HepG2 (cell line): ENCODE measurements at regions not wholly inside any gene's neighbourhood (a gene's known extent, or its start where the extent isn't known, plus 50 kb on each side); places are given as distances from the start of the nearest gene placed in this dataset.

ENCODE experiments used
- ATAC-seq: fragments of 200-7000 bp; cut with Tn5 transposase; 3 replicates; pipeline ENCODE4 v1.9.1; 2020; ENCODE audit warnings: mild to moderate bottlenecking, moderate library complexity
- BruUV-seq: library from RNA; stranded (reverse); fragments of 400-500 nt; replicated peaks from 2 replicates; lab custom pipeline; 2021; lab: Mats Ljungman, UMichigan
- CTCF ChIA-PET: fragments of 300-600 bp; formaldehyde crosslinking; extraction: SDS; loops from one replicate; lab custom pipeline; 2021; ENCODE audit warnings: low total read pairs, inconsistent platforms, low intra/inter-chr PET ratio; lab: Yijun Ruan, JAX
- POLR2A ChIA-PET: fragments of 350-600 bp; sonication (Branson Sonifier 250); formaldehyde crosslinking; loops from one replicate; lab custom pipeline; 2020; ENCODE audit warnings: antibody characterized with exemption, inconsistent platforms; lab: Yijun Ruan, JAX
- DNase-seq: peaks from one replicate; pipeline ENCODE4 v3.0.0-alpha.2; 2015; ENCODE audit warnings: low spot score
- FAIRE-seq: peaks from 3 replicates; lab custom pipeline; 2011; peaks lifted over from hg19 to GRCh38; lab: Jason Lieb, UNC
- H2AFZ ChIP-seq: one replicate; pipeline ENCODE4 v1.6.1; 2011; ENCODE audit warnings: low read length, inconsistent platforms
- H3K27ac ChIP-seq: fragments of 300-600 bp; 3 replicates; pipeline ENCODE4 v1.8.0; 2011; ENCODE audit warnings: mixed run types, mild to moderate bottlenecking, mixed read lengths, low read length, inconsistent platforms; ENCODE audit not compliant: insufficient read depth; ENCODE audit errors: extremely low read length
- H3K27me3 ChIP-seq, 2 experiments: fragments of 200-600 bp in 1 of 2; 2 replicates in 1 of 2; 3 replicates in 1 of 2; pipeline versions ENCODE4 v1.6.0 to v1.8.0; 2011; ENCODE audit warnings: low read length in 2 of 2, mild to moderate bottlenecking in 2 of 2, moderate library complexity in 2 of 2, inconsistent platforms in 1 of 2; ENCODE audit not compliant: insufficient read depth in 2 of 2, control insufficient read depth in 1 of 2
- H3K36me3 ChIP-seq, 2 experiments: fragments of 200-600 bp in 1 of 2; replicated peaks in 1 of 2; 2 replicates in 1 of 2; 3 replicates in 1 of 2; pipeline versions ENCODE4 v1.5.1 to v1.8.0; 2011; ENCODE audit warnings: low read length in 2 of 2, inconsistent platforms in 1 of 2; ENCODE audit not compliant: insufficient read depth in 2 of 2, control insufficient read depth in 1 of 2
- H3K4me1 ChIP-seq: 2 replicates; pipeline ENCODE4 v1.5.1; 2012; ENCODE audit warnings: low read length, inconsistent platforms; ENCODE audit not compliant: insufficient read depth
- H3K4me2 ChIP-seq: 2 replicates; pipeline ENCODE4 v1.6.0; 2011; ENCODE audit warnings: low read depth, low read length, inconsistent platforms
- H3K4me3 ChIP-seq, 3 experiments: fragments of 200-600 bp in 1 of 3; sonication (generic), shearing (Covaris generic) in 1 of 3; replicated peaks in 1 of 3; 2 replicates each; pipeline ENCODE4 v1.5.1; 2011 to 2016; ENCODE audit warnings: low read length in 3 of 3, inconsistent platforms in 2 of 3, low read depth in 2 of 3, mild to moderate bottlenecking in 2 of 3, control low read depth in 1 of 3, mixed read lengths in 1 of 3; ENCODE audit not compliant: insufficient read depth in 1 of 3
- H3K79me2 ChIP-seq: one replicate; pipeline ENCODE4 v1.6.1; 2011; ENCODE audit warnings: low read length, inconsistent platforms; ENCODE audit not compliant: insufficient read depth
- H3K9ac ChIP-seq: 2 replicates; pipeline ENCODE4 v1.6.0; 2011; ENCODE audit warnings: mild to moderate bottlenecking, low read depth, low read length, inconsistent platforms; ENCODE audit not compliant: insufficient read depth
- H3K9me3 ChIP-seq: 2 replicates; pipeline ENCODE4 v1.5.1; 2012; ENCODE audit warnings: mild to moderate bottlenecking, low read length
- H4K20me1 ChIP-seq: 2 replicates; pipeline ENCODE4 v1.6.0; 2011; ENCODE audit warnings: inconsistent platforms, mild to moderate bottlenecking, low read length, moderate library complexity; ENCODE audit not compliant: insufficient read depth
- AHR ChIP-seq: IDR thresholded peaks from 2 replicates; pipeline ENCODE4 v1.6.1; 2018; ENCODE audit warnings: missing genetic modification reagents, missing compliant biosample characterization
- ONECUT2 ChIP-seq: sonication (generic); formaldehyde crosslinking; IDR thresholded peaks from 2 replicates; pipeline ENCODE4 v1.4.0; 2020; ENCODE audit warnings: missing genetic modification reagents
- ZNF20 ChIP-seq: sonication (generic); formaldehyde crosslinking; IDR thresholded peaks from 2 replicates; pipeline ENCODE4 v1.4.0; 2020; ENCODE audit warnings: mild to moderate bottlenecking, moderate library complexity, missing genetic modification reagents
- ZNF564 ChIP-seq: sonication (generic); formaldehyde crosslinking; IDR thresholded peaks from 2 replicates; pipeline ENCODE4 v1.8.1; 2023; ENCODE audit warnings: mild to moderate bottlenecking, missing genetic modification reagents
- ZNF672 ChIP-seq: sonication (generic); formaldehyde crosslinking; IDR thresholded peaks from 2 replicates; pipeline ENCODE4 v1.8.1; 2022; ENCODE audit warnings: missing genetic modification reagents
- WGBS: methylation state at CpG from one replicate; pipeline ENCODE4 v1.1.6; 2017; ENCODE audit warnings: low lambda C conversion rate; 5-methylcytosine and 5-hydroxymethylcytosine counted together
- in situ Hi-C: cut with HindIII; loops from 2 replicates; pipeline ENCODE4 v1.10.0; 2017; ENCODE audit warnings: low pct_unique_long_range_greater_than_20kb; ENCODE audit not compliant: extremely low pct_ligation_motif_present
- intact Hi-C: fragments of 100-400 bp; cut with micrococcal nuclease; formaldehyde crosslinking; loops from one replicate; pipeline ENCODE4 v1.10.0; 2022; ENCODE audit not compliant: unreplicated experiment
- TF ChIP-seq, protein P1 (sequence below): sonication (generic); formaldehyde crosslinking; IDR thresholded peaks from 2 replicates; pipeline ENCODE4 v1.5.0; 2020; ENCODE audit warnings: mild to moderate bottlenecking, missing genetic modification reagents, borderline replicate concordance
- TF ChIP-seq, protein P2 (sequence below): sonication (generic); formaldehyde crosslinking; IDR thresholded peaks from 2 replicates; pipeline ENCODE4 v1.4.0; 2020; ENCODE audit warnings: missing genetic modification reagents
- TF ChIP-seq, protein P3 (sequence below): sonication (generic); formaldehyde crosslinking; IDR thresholded peaks from 2 replicates; pipeline ENCODE4 v1.8.0; 2022; ENCODE audit warnings: low read depth, missing genetic modification reagents

DNA sequence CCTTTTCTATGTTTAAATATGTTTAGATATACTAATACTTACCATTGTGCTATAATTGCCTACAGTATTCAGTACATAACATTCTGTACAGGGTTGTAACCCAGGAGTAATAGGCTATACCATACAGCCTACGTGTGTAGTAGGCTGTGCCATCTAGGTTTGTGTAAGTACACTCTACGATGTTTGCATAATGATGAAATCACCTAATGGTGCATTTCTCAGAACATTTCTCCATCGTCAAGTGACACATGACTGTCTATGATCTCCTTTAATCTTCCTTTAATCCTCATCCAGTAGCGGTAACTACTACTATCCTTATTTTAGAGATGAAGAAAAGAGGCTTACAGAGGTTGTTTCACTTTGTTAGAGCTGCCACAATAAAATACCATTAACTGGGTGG, 369.2 kb downstream of the PLK2 start:
- ChIA-PET CTCF (no interaction called here), POLR2A (no interaction called here)
- intact Hi-C loops: no loop called here
- TF ChIP-seq ONECUT2 (CRISPR knock-in tag) (no peak), ZNF564 (no peak)
- WGBS: 11% methylated on average over 4 of the region's 4 CpGs
- in situ Hi-C loops: no loop called here
- Histone ChIP-seq H2AFZ (no peak overlapping the region), H3K36me3 (no peaks in the 10 kb centered on the region), H3K27ac (no peak overlapping the region), H3K4me3 (no peak overlapping the region), H3K79me2 (no peaks in the 10 kb centered on the region), H3K4me2 (no peak overlapping the region), H3K9ac (no peak overlapping the region), H3K4me1 (no peaks in the 10 kb centered on the region), H3K9me3 (no peaks in the 10 kb centered on the region), H3K27me3 (no peaks in the 10 kb centered on the region), H4K20me1 (no peaks in the 10 kb centered on the region)
- FAIRE-seq (no peak), ATAC-seq (no peak), DNase-seq (no peak)
- BruUV-seq: no TSS peak

DNA sequence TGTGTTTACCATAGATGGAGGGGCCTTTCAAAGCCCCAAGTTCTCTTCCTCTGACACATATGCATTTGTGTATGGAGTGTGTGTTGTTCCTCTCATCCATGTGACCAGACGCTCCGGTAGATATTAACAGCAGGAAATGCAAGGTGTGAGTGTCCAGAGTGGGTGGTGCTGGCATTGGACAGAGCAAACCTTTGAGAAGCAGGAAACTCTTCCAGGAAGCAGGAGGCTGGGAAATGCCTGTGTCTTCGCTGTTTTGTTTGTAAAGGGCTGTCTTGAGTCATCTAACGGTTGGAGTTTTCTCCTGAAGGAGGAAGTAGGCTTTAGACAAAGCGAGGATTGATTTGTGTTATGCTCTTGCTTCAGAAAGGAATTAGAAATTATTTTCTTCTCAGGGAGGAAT, 370.9 kb downstream of the PLK2 start:
- Histone ChIP-seq H3K9ac (no peak overlapping the region), H4K20me1 (no peaks in the 10 kb centered on the region), H3K36me3 (no peaks in the 10 kb centered on the region), H2AFZ (no peak overlapping the region), H3K27me3 (no peaks in the 10 kb centered on the region), H3K4me1 (no peaks in the 10 kb centered on the region), H3K4me3 (no peak overlapping the region), H3K9me3 (no peaks in the 10 kb centered on the region), H3K27ac (no peak overlapping the region), H3K79me2 (no peaks in the 10 kb centered on the region), H3K4me2 (no peak overlapping the region)
- DNase-seq (no peak), ATAC-seq (no peak), FAIRE-seq (no peak)
- in situ Hi-C loops (no loop called here), intact Hi-C loops (no loop called here)
- 26% methylated on average over 5 of the region's 5 CpGs for WGBS
- ChIA-PET POLR2A (no interaction called here), CTCF (no interaction called here)
- BruUV-seq: no TSS peak
- TF ChIP-seq ZNF20 (CRISPR knock-in tag) (no peak), ZNF672 (CRISPR knock-in tag) (no peak), AHR (CRISPR knock-in tag) (no peak)
- TF ChIP-seq, protein P1, sequence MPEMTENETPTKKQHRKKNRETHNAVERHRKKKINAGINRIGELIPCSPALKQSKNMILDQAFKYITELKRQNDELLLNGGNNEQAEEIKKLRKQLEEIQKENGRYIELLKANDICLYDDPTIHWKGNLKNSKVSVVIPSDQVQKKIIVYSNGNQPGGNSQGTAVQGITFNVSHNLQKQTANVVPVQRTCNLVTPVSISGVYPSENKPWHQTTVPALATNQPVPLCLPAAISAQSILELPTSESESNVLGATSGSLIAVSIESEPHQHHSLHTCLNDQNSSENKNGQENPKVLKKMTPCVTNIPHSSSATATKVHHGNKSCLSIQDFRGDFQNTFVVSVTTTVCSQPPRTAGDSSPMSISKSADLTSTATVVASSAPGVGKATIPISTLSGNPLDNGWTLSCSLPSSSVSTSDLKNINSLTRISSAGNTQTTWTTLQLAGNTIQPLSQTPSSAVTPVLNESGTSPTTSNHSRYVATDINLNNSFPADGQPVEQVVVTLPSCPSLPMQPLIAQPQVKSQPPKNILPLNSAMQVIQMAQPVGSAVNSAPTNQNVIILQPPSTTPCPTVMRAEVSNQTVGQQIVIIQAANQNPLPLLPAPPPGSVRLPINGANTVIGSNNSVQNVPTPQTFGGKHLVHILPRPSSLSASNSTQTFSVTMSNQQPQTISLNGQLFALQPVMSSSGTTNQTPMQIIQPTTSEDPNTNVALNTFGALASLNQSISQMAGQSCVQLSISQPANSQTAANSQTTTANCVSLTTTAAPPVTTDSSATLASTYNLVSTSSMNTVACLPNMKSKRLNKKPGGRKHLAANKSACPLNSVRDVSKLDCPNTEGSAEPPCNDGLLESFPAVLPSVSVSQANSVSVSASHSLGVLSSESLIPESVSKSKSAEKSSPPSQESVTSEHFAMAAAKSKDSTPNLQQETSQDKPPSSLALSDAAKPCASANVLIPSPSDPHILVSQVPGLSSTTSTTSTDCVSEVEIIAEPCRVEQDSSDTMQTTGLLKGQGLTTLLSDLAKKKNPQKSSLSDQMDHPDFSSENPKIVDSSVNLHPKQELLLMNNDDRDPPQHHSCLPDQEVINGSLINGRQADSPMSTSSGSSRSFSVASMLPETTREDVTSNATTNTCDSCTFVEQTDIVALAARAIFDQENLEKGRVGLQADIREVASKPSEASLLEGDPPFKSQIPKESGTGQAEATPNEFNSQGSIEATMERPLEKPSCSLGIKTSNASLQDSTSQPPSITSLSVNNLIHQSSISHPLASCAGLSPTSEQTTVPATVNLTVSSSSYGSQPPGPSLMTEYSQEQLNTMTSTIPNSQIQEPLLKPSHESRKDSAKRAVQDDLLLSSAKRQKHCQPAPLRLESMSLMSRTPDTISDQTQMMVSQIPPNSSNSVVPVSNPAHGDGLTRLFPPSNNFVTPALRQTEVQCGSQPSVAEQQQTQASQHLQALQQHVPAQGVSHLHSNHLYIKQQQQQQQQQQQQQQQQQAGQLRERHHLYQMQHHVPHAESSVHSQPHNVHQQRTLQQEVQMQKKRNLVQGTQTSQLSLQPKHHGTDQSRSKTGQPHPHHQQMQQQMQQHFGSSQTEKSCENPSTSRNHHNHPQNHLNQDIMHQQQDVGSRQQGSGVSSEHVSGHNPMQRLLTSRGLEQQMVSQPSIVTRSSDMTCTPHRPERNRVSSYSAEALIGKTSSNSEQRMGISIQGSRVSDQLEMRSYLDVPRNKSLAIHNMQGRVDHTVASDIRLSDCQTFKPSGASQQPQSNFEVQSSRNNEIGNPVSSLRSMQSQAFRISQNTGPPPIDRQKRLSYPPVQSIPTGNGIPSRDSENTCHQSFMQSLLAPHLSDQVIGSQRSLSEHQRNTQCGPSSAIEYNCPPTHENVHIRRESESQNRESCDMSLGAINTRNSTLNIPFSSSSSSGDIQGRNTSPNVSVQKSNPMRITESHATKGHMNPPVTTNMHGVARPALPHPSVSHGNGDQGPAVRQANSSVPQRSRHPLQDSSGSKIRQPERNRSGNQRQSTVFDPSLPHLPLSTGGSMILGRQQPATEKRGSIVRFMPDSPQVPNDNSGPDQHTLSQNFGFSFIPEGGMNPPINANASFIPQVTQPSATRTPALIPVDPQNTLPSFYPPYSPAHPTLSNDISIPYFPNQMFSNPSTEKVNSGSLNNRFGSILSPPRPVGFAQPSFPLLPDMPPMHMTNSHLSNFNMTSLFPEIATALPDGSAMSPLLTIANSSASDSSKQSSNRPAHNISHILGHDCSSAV (CRISPR knock-in tag): no peak
- TF ChIP-seq, protein P2, sequence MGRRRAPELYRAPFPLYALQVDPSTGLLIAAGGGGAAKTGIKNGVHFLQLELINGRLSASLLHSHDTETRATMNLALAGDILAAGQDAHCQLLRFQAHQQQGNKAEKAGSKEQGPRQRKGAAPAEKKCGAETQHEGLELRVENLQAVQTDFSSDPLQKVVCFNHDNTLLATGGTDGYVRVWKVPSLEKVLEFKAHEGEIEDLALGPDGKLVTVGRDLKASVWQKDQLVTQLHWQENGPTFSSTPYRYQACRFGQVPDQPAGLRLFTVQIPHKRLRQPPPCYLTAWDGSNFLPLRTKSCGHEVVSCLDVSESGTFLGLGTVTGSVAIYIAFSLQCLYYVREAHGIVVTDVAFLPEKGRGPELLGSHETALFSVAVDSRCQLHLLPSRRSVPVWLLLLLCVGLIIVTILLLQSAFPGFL (CRISPR knock-in tag): no peak
- TF ChIP-seq, protein P3, sequence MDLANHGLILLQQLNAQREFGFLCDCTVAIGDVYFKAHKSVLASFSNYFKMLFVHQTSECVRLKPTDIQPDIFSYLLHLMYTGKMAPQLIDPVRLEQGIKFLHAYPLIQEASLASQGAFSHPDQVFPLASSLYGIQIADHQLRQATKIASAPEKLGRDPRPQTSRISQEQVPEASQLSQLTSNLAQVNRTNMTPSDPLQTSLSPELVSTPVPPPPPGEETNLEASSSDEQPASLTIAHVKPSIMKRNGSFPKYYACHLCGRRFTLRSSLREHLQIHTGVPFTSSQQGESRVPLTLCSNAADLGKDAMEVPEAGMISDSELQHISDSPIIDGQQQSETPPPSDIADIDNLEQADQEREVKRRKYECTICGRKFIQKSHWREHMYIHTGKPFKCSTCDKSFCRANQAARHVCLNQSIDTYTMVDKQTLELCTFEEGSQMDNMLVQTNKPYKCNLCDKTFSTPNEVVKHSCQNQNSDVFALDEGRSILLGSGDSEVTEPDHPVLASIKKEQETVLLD (CRISPR knock-in tag): no peak
